Left renal pelvis (tissue), 4 donors: ENCODE measurements at regions not wholly inside any gene's neighbourhood (a gene's known extent, or its start where the extent isn't known, plus 50 kb on each side); places are given as distances from the start of the nearest gene placed in this dataset.

ENCODE experiments used
- DNase-seq, 4 donors: peaks; one replicate each; pipeline ENCODE4 v3.0.0-alpha.2; 2013; ENCODE audit warnings: low read depth in 4 of 4, low spot score in 3 of 4

DNA sequence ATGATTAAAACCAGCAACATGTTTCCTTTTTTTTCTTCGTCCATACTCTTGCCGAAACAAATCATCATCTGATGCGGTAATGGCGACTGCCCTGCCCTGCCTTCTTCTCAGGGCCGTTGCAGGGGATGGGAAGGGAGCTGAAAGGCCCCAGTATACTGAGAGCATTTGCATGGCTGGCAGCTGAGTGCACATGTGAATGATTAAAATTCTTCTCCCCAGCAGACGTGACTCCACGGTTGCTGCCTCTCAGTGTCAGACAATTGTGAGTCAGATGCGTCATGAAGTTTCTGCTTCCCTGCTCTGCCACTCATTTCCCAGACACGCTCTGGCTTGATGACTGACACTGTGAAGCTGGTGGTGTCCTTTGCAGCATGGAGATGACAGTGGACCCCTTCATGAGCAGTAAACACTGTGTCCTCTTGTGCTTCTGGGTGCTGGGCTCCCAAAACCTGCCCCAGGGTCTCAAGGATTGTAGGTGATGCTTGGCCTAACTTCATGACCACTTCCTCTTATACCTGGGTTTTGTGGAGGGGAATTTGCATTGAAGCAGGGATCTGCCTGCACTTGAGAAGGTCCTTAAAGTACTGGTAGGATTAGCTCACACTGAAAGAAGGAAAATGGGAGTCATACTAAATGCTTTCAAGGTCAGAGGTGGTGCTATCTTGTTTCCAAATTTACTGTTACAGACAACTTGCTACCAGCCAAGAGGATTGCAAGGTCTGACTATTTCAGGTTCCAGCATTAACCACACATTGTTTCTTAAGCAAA lies 222.5 kb upstream of the COPS8 start:
- DNase-seq = no peak

DNA sequence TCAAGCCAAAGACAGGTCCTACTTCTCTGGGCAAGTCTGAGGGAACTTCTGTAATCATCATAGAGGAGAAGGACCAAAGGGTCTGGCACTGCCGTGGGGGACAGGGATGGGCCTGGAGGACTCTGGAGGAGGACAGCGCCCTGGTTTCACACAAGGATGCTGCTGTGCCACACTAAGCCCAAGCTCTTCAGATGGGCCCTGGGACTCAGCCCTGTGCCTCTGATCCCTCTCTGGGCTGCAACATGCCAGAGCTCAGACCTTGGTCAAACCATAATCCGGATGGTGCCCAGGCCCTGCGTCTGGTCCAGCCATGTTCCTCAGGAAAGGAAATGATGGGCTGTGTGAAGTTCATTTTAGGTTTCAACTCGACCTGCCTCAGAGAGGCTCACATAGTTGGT lies 222.0 kb upstream of the COPS8 start:
- DNase-seq = no peak

- no peak for DNase-seq
Observed at GRCh38 chr2:236865052-236865451, 220.6 kb upstream of the COPS8 start.

DNA sequence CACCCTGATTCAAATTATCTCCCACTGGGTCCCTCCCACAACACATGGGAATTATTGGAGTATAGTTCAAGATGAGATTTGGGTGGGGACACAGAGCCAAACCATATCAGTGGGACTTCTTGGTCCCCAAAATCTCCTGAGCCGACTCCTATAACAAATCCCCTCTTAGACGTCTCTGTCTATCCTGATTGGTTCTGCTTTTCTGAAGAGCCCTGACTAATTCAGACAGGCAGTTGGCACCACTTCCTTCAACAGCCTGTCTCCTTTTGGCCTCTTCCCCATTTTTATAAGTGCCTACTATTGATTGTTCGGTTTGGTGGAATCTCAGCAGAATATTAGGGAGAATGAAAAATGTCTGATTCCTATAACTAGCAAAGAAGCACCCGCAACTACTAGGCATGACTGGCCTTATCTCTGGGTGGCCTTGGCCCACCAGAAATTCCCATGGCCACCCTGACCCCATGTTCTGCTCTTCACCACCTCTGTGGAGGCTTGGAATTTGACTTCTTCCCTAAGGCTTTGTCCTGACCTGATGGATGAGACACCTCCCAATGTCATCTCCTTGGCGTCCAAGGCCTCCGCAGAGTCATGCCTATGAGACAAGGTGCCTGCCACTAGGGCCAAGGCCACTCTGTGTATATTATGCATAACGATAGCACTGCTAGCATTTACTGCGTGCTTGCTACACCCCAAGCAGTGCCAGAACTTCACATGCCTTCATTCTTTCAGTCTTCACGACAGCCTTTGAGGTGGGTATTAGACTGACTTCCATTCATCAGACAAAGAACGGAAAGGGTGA lies 218.9 kb upstream of the COPS8 start:
- no peak for DNase-seq

GRCh38 chr2:236867441-236868260 lies 218.0 kb upstream of the COPS8 start:
- no peak for DNase-seq

GRCh38 chr2:236870370-236870769 lies 215.3 kb upstream of the COPS8 start:
- DNase-seq = no peak

GRCh38 chr2:236871500-236872001 lies 214.1 kb upstream of the COPS8 start:
- no peak for DNase-seq

DNA sequence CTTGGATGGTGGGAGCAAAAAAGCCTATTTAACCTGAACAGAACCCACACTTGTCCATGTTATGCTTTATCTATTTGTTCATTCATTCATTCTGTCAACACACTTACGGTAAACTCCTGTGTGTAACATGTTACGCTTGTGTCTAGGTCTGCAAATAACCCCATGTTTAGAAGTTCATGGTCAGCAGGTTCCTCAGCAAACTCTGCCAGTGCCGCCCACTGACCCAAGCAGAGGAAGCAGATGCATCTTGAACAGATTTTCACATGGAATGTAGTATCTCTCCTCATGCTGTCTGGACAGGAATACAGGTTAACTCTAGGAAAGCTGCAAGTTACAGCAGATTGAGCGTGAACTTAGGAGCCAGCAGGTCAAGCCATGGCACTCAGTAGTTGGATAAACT lies 213.7 kb upstream of the COPS8 start:
- no peak for DNase-seq

GRCh38 chr2:236872981-236873380 lies 212.7 kb upstream of the COPS8 start:
- DNase-seq = no peak

DNA sequence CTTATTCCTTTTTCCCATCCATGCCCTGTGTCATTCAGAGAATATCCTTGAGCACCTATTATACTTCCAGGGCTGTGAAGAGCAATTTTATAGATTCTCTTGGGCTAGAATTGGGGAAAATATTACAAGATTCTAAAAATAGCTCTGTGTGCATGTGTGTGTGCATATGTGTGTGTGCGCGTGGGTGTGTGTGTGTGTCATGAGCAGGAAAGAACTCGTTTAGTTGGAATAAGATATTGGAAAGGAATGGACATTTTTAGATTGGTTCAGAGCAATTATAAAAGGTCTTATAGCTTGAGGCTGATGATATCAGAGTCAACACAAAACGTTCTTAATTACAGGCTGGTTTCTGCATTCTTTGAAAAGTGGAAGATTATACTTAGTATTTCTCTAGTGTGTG lies 212.1 kb upstream of the COPS8 start:
- no peak for DNase-seq

GRCh38 chr2:236874866-236875481 lies 210.7 kb upstream of the COPS8 start:
- DNase-seq = no peak

GRCh38 chr2:236875906-236876505 lies 209.7 kb upstream of the COPS8 start:
- no peak for DNase-seq

DNA sequence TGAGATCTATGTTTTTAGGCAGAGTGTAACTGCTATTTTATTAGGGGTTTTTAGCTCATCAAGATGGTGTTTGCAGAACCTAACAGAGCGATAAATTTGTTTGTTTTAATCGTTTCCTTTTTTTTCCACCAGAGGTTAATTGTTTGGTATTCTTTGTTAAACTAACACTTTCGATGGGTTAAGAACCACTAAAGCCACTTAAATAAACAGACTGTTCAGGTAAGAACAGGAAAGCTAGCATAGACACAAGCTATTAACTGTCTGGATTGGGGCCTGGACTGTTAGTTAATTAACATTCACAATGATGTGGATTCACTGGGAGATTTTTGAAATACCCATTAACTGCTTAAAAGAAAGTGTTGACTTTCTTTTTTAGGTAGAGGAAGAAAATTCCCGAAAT lies 209.0 kb upstream of the COPS8 start:
- no peak for DNase-seq

GRCh38 chr2:236877972-236878371 lies 207.7 kb upstream of the COPS8 start:
- no peak for DNase-seq

GRCh38 chr2:236879416-236879963 lies 206.2 kb upstream of the COPS8 start:
- no peak for DNase-seq

GRCh38 chr2:236882074-236882473 lies 203.6 kb upstream of the COPS8 start:
- DNase-seq = no peak

- DNase-seq = no peak
Observed at GRCh38 chr2:236882930-236883329, 202.8 kb upstream of the COPS8 start.

- no peak for DNase-seq
Observed at GRCh38 chr2:236883819-236884218, 201.9 kb upstream of the COPS8 start.

GRCh38 chr2:236884569-236885175 lies 201.0 kb upstream of the COPS8 start:
- no peak for DNase-seq

DNA sequence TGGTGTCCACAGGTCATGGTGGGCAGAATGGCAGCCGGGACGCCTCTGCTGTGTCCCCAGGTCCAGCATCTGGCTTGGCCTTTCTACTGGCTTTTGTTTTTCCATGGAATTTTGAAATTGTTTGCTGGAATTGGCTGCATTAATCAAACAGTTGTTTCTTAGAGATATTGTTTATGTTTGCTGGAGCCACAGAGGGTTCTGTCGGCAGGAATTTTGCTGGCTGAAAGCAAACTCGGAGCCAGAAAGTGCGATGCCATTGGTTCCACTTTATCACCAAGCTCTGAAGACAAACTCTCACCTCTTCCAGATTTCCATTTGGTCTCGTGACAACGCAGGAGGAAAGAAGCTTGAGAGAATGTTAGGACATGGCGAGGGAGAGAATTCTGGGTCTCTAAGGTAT lies 199.2 kb upstream of the COPS8 start:
- no peak for DNase-seq
